H1 (cell line): ENCODE measurements at regions not wholly inside any gene's neighbourhood (a gene's known extent, or its start where the extent isn't known, plus 50 kb on each side); places are given as distances from the start of the nearest gene placed in this dataset.

Experiments used
- CTCF ChIA-PET: fragments of 300-600 bp; sonication (Branson Sonifier 250); formaldehyde crosslinking; loops from one replicate; lab custom pipeline; 2021; ENCODE audit not compliant: partially characterized antibody; lab: Charles Lee
- POLR2A ChIA-PET: fragments of 300-600 bp; sonication (Branson Sonifier 250); formaldehyde crosslinking; loops from one replicate; lab custom pipeline; 2021; ENCODE audit warnings: inconsistent platforms; ENCODE audit not compliant: partially characterized antibody; lab: Charles Lee
- DNase-seq, 2 experiments: peaks; one replicate each; pipeline versions ENCODE4 v3.0.0 to v3.0.0-alpha.2; 2010 to 2022; ENCODE audit warnings: low spot score in 2 of 2, low read depth in 1 of 2, mixed read lengths in 1 of 2
- FAIRE-seq: peaks from 2 replicates; lab custom pipeline; 2011; peaks lifted over from hg19 to GRCh38; lab: Jason Lieb, UNC
- H2AFZ ChIP-seq: 2 replicates; pipeline ENCODE4 v1.8.1; 2012; ENCODE audit warnings: low read length, inconsistent platforms
- H2AK5ac ChIP-seq: 2 replicates; pipeline ENCODE4 v1.6.1; 2013; ENCODE audit warnings: low read depth, low read length
- H2BK120ac ChIP-seq: replicated peaks from 2 replicates; pipeline ENCODE3; 2013; ENCODE audit warnings: low read depth, low read length, inconsistent platforms
- H2BK12ac ChIP-seq: 2 replicates; pipeline ENCODE4 v1.6.1; 2013; ENCODE audit warnings: low read depth, low read length
- H2BK15ac ChIP-seq: 2 replicates; pipeline ENCODE4 v1.6.1; 2013; ENCODE audit warnings: low read length
- H2BK20ac ChIP-seq: 2 replicates; pipeline ENCODE4 v1.6.1; 2013; ENCODE audit warnings: low read length
- H2BK5ac ChIP-seq: 2 replicates; pipeline ENCODE4 v1.6.1; 2013; ENCODE audit warnings: low read depth, low read length
- H3K14ac ChIP-seq: 2 replicates; pipeline ENCODE4 v1.6.1; 2013; ENCODE audit warnings: inconsistent platforms; ENCODE audit not compliant: insufficient read length
- H3K18ac ChIP-seq: 2 replicates; pipeline ENCODE4 v1.6.1; 2013; ENCODE audit warnings: low read length; ENCODE audit errors: extremely low read depth
- H3K23ac ChIP-seq: 2 replicates; pipeline ENCODE4 v1.6.1; 2013; ENCODE audit warnings: inconsistent platforms; ENCODE audit not compliant: insufficient read length
- H3K23me2 ChIP-seq: 2 replicates; pipeline ENCODE4 v1.6.1; 2013; ENCODE audit warnings: low read depth, low read length
- H3K27ac ChIP-seq: 2 replicates; pipeline ENCODE4 v1.6.1; 2011; ENCODE audit warnings: low read depth, low read length, inconsistent platforms
- H3K27me3 ChIP-seq, 4 experiments: replicated peaks in 1 of 4; 1 replicate in 1 of 4; 2 replicates in 3 of 4; pipeline versions ENCODE4 v1.6.1 to v1.8.1; 2011 to 2013; ENCODE audit warnings: low read length in 3 of 4, mild to moderate bottlenecking in 3 of 4, inconsistent platforms in 2 of 4, mixed read lengths in 2 of 4, moderate library complexity in 1 of 4; ENCODE audit not compliant: control insufficient read depth in 3 of 4, insufficient read depth in 3 of 4; ENCODE audit errors: extremely low read depth in 1 of 4
- H3K36me3 ChIP-seq, 4 experiments: 2 replicates each; pipeline versions ENCODE4 v1.6.1 to v1.8.1; 2011 to 2013; ENCODE audit warnings: mild to moderate bottlenecking in 4 of 4, low read length in 3 of 4, moderate library complexity in 2 of 4, control low read depth in 1 of 4, inconsistent platforms in 1 of 4; ENCODE audit not compliant: insufficient read depth in 4 of 4, control insufficient read depth in 2 of 4
- H3K4ac ChIP-seq: replicated peaks from 2 replicates; pipeline ENCODE3; 2013; ENCODE audit warnings: low read length, low read depth, mixed read lengths, inconsistent platforms; ENCODE audit not compliant: insufficient read length
- H3K4me1 ChIP-seq, 4 experiments: replicated peaks in 1 of 4; 1 replicate in 1 of 4; 2 replicates in 3 of 4; pipeline versions ENCODE4 v1.6.1 to v1.8.1; 2011 to 2013; ENCODE audit warnings: low read length in 3 of 4, inconsistent platforms in 2 of 4, mixed read lengths in 1 of 4; ENCODE audit not compliant: insufficient read depth in 4 of 4, control insufficient read depth in 3 of 4
- H3K4me2 ChIP-seq, 2 experiments: 2 replicates each; pipeline versions ENCODE4 v1.6.1 to v1.8.1; 2011 to 2013; ENCODE audit warnings: low read depth in 2 of 2, low read length in 2 of 2, control low read depth in 1 of 2, inconsistent platforms in 1 of 2, mild to moderate bottlenecking in 1 of 2; ENCODE audit not compliant: insufficient read depth in 1 of 2
- H3K4me3 ChIP-seq, 4 experiments: fragments of 200-600, 300-600 bp in 1 of 4; sonication (generic), shearing (Covaris generic), sonication (Bioruptor Twin) in 1 of 4; 2 replicates each; pipeline versions ENCODE4 v1.5.1 to v1.8.1; 2011 to 2016; ENCODE audit warnings: low read length in 4 of 4, low read depth in 3 of 4, control low read depth in 2 of 4, inconsistent platforms in 2 of 4, mild to moderate bottlenecking in 2 of 4, mixed read lengths in 1 of 4, moderate library complexity in 1 of 4; ENCODE audit not compliant: insufficient read depth in 2 of 4; ENCODE audit errors: extremely low read depth in 1 of 4
- H3K56ac ChIP-seq: replicated peaks from 2 replicates; pipeline ENCODE3; 2013; ENCODE audit warnings: low read depth, mild to moderate bottlenecking, mixed read lengths, low read length, inconsistent platforms; ENCODE audit not compliant: insufficient read length
- H3K79me1 ChIP-seq: 2 replicates; pipeline ENCODE4 v1.6.1; 2013; ENCODE audit warnings: low read depth, low read length, control low read depth
- H3K79me2 ChIP-seq, 2 experiments: 2 replicates each; pipeline versions ENCODE4 v1.6.1 to v1.8.1; 2012 to 2013; ENCODE audit warnings: low read length in 2 of 2, mild to moderate bottlenecking in 2 of 2, inconsistent platforms in 1 of 2; ENCODE audit not compliant: insufficient read depth in 2 of 2, control insufficient read depth in 1 of 2
- H3K9ac ChIP-seq, 4 experiments: replicated peaks in 1 of 4; 1 replicate in 1 of 4; 2 replicates in 3 of 4; pipeline versions ENCODE4 v1.6.1 to v1.8.1; 2011 to 2013; ENCODE audit warnings: low read depth in 3 of 4, low read length in 3 of 4, control low read depth in 2 of 4, mild to moderate bottlenecking in 2 of 4, moderate library complexity in 2 of 4, inconsistent platforms in 1 of 4; ENCODE audit errors: extremely low read depth in 1 of 4
- H3K9me3 ChIP-seq, 2 experiments: 2 replicates each; pipeline versions ENCODE4 v1.6.1 to v1.8.1; 2012 to 2013; ENCODE audit warnings: mild to moderate bottlenecking in 2 of 2, moderate library complexity in 2 of 2, control low read depth in 1 of 2, inconsistent platforms in 1 of 2, low read depth in 1 of 2, low read length in 1 of 2, mixed read lengths in 1 of 2; ENCODE audit not compliant: insufficient read depth in 2 of 2
- H4K20me1 ChIP-seq, 2 experiments: replicated peaks in 1 of 2; 2 replicates each; pipeline versions ENCODE3 to v1.8.1; 2011 to 2013; ENCODE audit warnings: inconsistent platforms in 2 of 2, low read length in 2 of 2, mild to moderate bottlenecking in 1 of 2; ENCODE audit not compliant: insufficient read depth in 2 of 2, control insufficient read depth in 1 of 2
- H4K5ac ChIP-seq: 2 replicates; pipeline ENCODE4 v1.6.1; 2013; ENCODE audit warnings: low read length, low read depth, mixed read lengths, inconsistent platforms; ENCODE audit not compliant: insufficient read length
- H4K8ac ChIP-seq: 2 replicates; pipeline ENCODE4 v1.8.0; 2013; ENCODE audit warnings: mild to moderate bottlenecking, moderate library complexity, low read length, inconsistent platforms; ENCODE audit not compliant: insufficient read depth; ENCODE audit errors: extremely low read depth
- H4K91ac ChIP-seq: replicated peaks from 2 replicates; pipeline ENCODE3; 2013; ENCODE audit warnings: low read length, mixed read lengths, inconsistent platforms; ENCODE audit not compliant: insufficient read length
- BCL11A ChIP-seq, 2 experiments: IDR thresholded peaks; one replicate each; pipeline ENCODE4 v1.6.1; 2011; ENCODE audit warnings: low read depth in 2 of 2, low read length in 2 of 2, mild to moderate bottlenecking in 2 of 2
- FOSL1 ChIP-seq: IDR thresholded peaks from 2 replicates; pipeline ENCODE4 v1.6.1; 2011; ENCODE audit warnings: mild to moderate bottlenecking, low read depth, low read length, moderate library complexity; ENCODE audit not compliant: insufficient read depth
- NANOG ChIP-seq: IDR thresholded peaks from 2 replicates; pipeline ENCODE4 v1.6.1; 2011; ENCODE audit warnings: low read length, low read depth, mild to moderate bottlenecking, inconsistent platforms; ENCODE audit not compliant: insufficient read depth, poor library complexity, severe bottlenecking
- RBBP5 ChIP-seq: IDR thresholded peaks from 2 replicates; pipeline ENCODE4 v1.7.1; 2012; ENCODE audit warnings: low read depth, mild to moderate bottlenecking, inconsistent platforms, low read length, moderate library complexity, borderline replicate concordance
- SUZ12 ChIP-seq: fragments of 200-600 bp; sonication (generic); IDR thresholded peaks from 2 replicates; pipeline ENCODE4 v1.6.1; 2012; ENCODE audit warnings: mild to moderate bottlenecking, inconsistent platforms, low read length, moderate library complexity, mixed read lengths
- ZNF274 ChIP-seq: IDR thresholded peaks from 2 replicates; pipeline ENCODE4 v1.7.0; 2012; ENCODE audit warnings: low read length, borderline replicate concordance; ENCODE audit errors: extremely low read depth
- WGBS, 2 experiments: shearing (Covaris generic) in 1 of 2; methylation state at CpG; one replicate each; pipeline versions ENCODE4 v1.1.6 to v1.1.7; 2013 to 2015; ENCODE audit warnings: low lambda C conversion rate in 2 of 2, mixed read lengths in 2 of 2, inconsistent platforms in 1 of 2, low coverage in 1 of 2, missing lambda C conversion rate in 1 of 2; ENCODE audit not compliant: insufficient replicate concordance in 2 of 2, insufficient coverage in 1 of 2, insufficient read length in 1 of 2; ENCODE audit errors: extremely low coverage in 1 of 2, missing lambda C conversion rate in 1 of 2; 5-methylcytosine and 5-hydroxymethylcytosine counted together

DNA sequence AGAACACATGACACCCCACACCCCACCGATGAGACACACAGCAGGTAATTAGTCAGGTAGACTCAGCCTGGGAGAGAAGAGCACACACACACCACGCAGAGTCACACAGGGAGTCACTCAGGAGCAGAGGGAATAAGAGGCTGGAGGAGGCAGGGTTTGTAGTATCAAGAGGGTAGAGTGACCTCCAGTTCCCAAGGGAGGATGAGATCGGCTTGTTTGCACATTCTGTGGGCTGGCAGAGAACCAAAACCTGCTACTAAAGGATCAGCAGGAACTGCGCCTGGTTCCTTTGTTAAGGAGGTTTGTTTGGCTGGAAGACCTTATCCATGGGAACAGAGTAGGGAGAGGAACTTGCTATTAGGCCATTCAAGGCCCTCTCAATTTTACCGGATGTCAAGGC, 281.4 kb upstream of the SLCO3A1 start:
- H3K56ac ChIP-seq: no peak overlapping the region
- H3K27ac ChIP-seq: no peak overlapping the region
- H3K79me1 ChIP-seq: no peaks in the 10 kb centered on the region
- no peak overlapping the region for H2BK5ac ChIP-seq
- no peaks in the 10 kb centered on the region for H3K4me1 ChIP-seq
- H3K23me2 ChIP-seq: no peaks in the 10 kb centered on the region; the same call in 1 of the 2 replicates
- H3K79me2 ChIP-seq: no peaks in the 10 kb centered on the region
- WGBS, 2 experiments: 85% methylated on average over 5 of the region's 5 CpGs; no CpG with 5 or more reads in 1 of the 2 experiments
- CTCF ChIA-PET: no interaction called here
- peaks cover 6% of the 10 kb centered on the region in 2 experiments; a peak in 3 of 4 replicates for H3K9me3 ChIP-seq
- DNase-seq (no peak), FAIRE-seq (no peak)
- H4K91ac ChIP-seq: no peak overlapping the region
- no peak overlapping the region for H2BK20ac ChIP-seq
- no peak overlapping the region for H3K23ac ChIP-seq
- no peak overlapping the region for H2AK5ac ChIP-seq
- H2BK120ac ChIP-seq: no peak overlapping the region
- H3K27me3 ChIP-seq: no peaks in the 10 kb centered on the region
- H2BK12ac ChIP-seq: no peak overlapping the region
- no peak overlapping the region for H3K14ac ChIP-seq
- no peak overlapping the region for H4K8ac ChIP-seq
- no peaks in the 10 kb centered on the region for H3K36me3 ChIP-seq
- no peak overlapping the region for H3K9ac ChIP-seq
- POLR2A ChIA-PET: no interaction called here
- no peak overlapping the region for H3K4me3 ChIP-seq
- H2BK15ac ChIP-seq: no peak overlapping the region
- H3K4ac ChIP-seq: no peak overlapping the region
- H4K20me1 ChIP-seq: no peaks in the 10 kb centered on the region
- H2AFZ ChIP-seq: no peak overlapping the region
- H3K18ac ChIP-seq: no peak overlapping the region
- H3K4me2 ChIP-seq: no peak overlapping the region
- H4K5ac ChIP-seq: no peak overlapping the region
- TF ChIP-seq BCL11A (IDR thresholded peaks at IDR 0.05; ENCODE audit: low read depth in 2 of 2, low read length in 2 of 2) (no peak), RBBP5 (no peak), NANOG (no peak), FOSL1 (no peak), SUZ12 (no peak), ZNF274 (no peak)
